ENCODE measurements at regions not wholly inside any gene's neighbourhood (a gene's known extent, or its start where the extent isn't known, plus 50 kb on each side); places are given as distances from the start of the nearest gene placed in this dataset.
"Not testable (repeated sequence)": the region's sequence is repeated elsewhere in the genome, so short reads cannot be mapped to it uniquely, and the experiment has no call there.

- Histone ChIP-seq H3K9me3 (ENCODE audit: control insufficient read depth, low read length) (no peaks in the 10 kb centered on the region), H3K4me3 (ENCODE audit: insufficient read depth, low read depth, low read length) (no peak overlapping the region), H3K27ac (ENCODE audit: insufficient read depth, low read depth, low read length, poor library complexity, severe bottlenecking) (no peak overlapping the region), H3K27me3 (ENCODE audit: control insufficient read depth, insufficient read depth, low read length, poor library complexity, severe bottlenecking) (no peaks in the 10 kb centered on the region), H3K4me1 (ENCODE audit: control insufficient read depth, insufficient read depth, low read length) (no peaks in the 10 kb centered on the region), H3K36me3 (ENCODE audit: control insufficient read depth, insufficient read depth, low read length) (no peaks in the 10 kb centered on the region)
- 83 to 100% methylated on average over 1 of the region's 1 CpG for WGBS, 2 experiments
These were observed 673.1 kb downstream of the TNS3 start for GRCh38 chr7:46908770-46909169.

- 94 to 97% methylated on average over 1 of the region's 1 CpG for WGBS, 2 experiments
These were observed 677.4 kb downstream of the TNS3 start for GRCh38 chr7:46904523-46904922.

GRCh38 chr7:46902463-46902862 is 679.4 kb downstream of the TNS3 start:
- no peaks in the 10 kb centered on the region for H3K9me3 ChIP-seq (ENCODE audit: control insufficient read depth, low read length)
- H3K4me1 ChIP-seq (ENCODE audit: control insufficient read depth, insufficient read depth, low read length) = no peaks in the 10 kb centered on the region
- H3K27ac ChIP-seq (ENCODE audit: insufficient read depth, low read depth, low read length, poor library complexity, severe bottlenecking) = no peak overlapping the region
- 93 to 100% methylated on average over 1 to 2 of the region's 2 CpGs for WGBS, 2 experiments
- H3K36me3 ChIP-seq (ENCODE audit: control insufficient read depth, insufficient read depth, low read length) = no peaks in the 10 kb centered on the region
- no peak overlapping the region for H3K4me3 ChIP-seq (ENCODE audit: insufficient read depth, low read depth, low read length)
- no peaks in the 10 kb centered on the region for H3K27me3 ChIP-seq (ENCODE audit: control insufficient read depth, insufficient read depth, low read length, poor library complexity, severe bottlenecking)

More at GRCh38 chr7:46904523-46904922, 677.4 kb downstream of the TNS3 start:
- H3K36me3 ChIP-seq (ENCODE audit: control insufficient read depth, insufficient read depth, low read length); H3K27ac ChIP-seq (ENCODE audit: insufficient read depth, low read depth, low read length, poor library complexity, severe bottlenecking); H3K4me1 ChIP-seq (ENCODE audit: control insufficient read depth, insufficient read depth, low read length); H3K9me3 ChIP-seq (ENCODE audit: control insufficient read depth, low read length); H3K27me3 ChIP-seq (ENCODE audit: control insufficient read depth, insufficient read depth, low read length, poor library complexity, severe bottlenecking); H3K4me3 ChIP-seq (ENCODE audit: insufficient read depth, low read depth, low read length): not testable (repeated sequence)

- Histone ChIP-seq H3K27me3 (ENCODE audit: control insufficient read depth, insufficient read depth, low read length, poor library complexity, severe bottlenecking) (no peaks in the 10 kb centered on the region), H3K9me3 (ENCODE audit: control insufficient read depth, low read length) (no peaks in the 10 kb centered on the region), H3K36me3 (ENCODE audit: control insufficient read depth, insufficient read depth, low read length) (no peaks in the 10 kb centered on the region), H3K4me3 (ENCODE audit: insufficient read depth, low read depth, low read length) (no peak overlapping the region), H3K27ac (ENCODE audit: insufficient read depth, low read depth, low read length, poor library complexity, severe bottlenecking) (no peak overlapping the region), H3K4me1 (ENCODE audit: control insufficient read depth, insufficient read depth, low read length) (no peaks in the 10 kb centered on the region)
- 76 to 77% methylated on average over 6 of the region's 6 CpGs for WGBS, 2 experiments
These were observed 681.3 kb downstream of the TNS3 start for GRCh38 chr7:46900312-46901263.

- H3K27ac ChIP-seq (ENCODE audit: insufficient read depth, low read depth, low read length, poor library complexity, severe bottlenecking) = no peak overlapping the region
- no peak overlapping the region for H3K4me3 ChIP-seq (ENCODE audit: insufficient read depth, low read depth, low read length)
- WGBS, 2 experiments = 87% methylated on average over 3 to 4 of the region's 4 CpGs
- H3K36me3 ChIP-seq (ENCODE audit: control insufficient read depth, insufficient read depth, low read length) = no peaks in the 10 kb centered on the region
- no peaks in the 10 kb centered on the region for H3K4me1 ChIP-seq (ENCODE audit: control insufficient read depth, insufficient read depth, low read length)
- no peaks in the 10 kb centered on the region for H3K27me3 ChIP-seq (ENCODE audit: control insufficient read depth, insufficient read depth, low read length, poor library complexity, severe bottlenecking)
- H3K9me3 ChIP-seq (ENCODE audit: control insufficient read depth, low read length) = no peaks in the 10 kb centered on the region
These were observed 684.5 kb downstream of the TNS3 start for GRCh38 chr7:46897381-46897780.

GRCh38 chr7:46886669-46887374 is 695.1 kb downstream of the TNS3 start:
- H3K4me1 ChIP-seq (ENCODE audit: control insufficient read depth, insufficient read depth, low read length) = no peaks in the 10 kb centered on the region
- no peaks in the 10 kb centered on the region for H3K27me3 ChIP-seq (ENCODE audit: control insufficient read depth, insufficient read depth, low read length, poor library complexity, severe bottlenecking)
- no peaks in the 10 kb centered on the region for H3K9me3 ChIP-seq (ENCODE audit: control insufficient read depth, low read length)
- H3K27ac ChIP-seq (ENCODE audit: insufficient read depth, low read depth, low read length, poor library complexity, severe bottlenecking) = no peak overlapping the region
- no peak overlapping the region for H3K4me3 ChIP-seq (ENCODE audit: insufficient read depth, low read depth, low read length)
- 74 to 82% methylated on average over 6 to 8 of the region's 8 CpGs for WGBS, 2 experiments
- no peaks in the 10 kb centered on the region for H3K36me3 ChIP-seq (ENCODE audit: control insufficient read depth, insufficient read depth, low read length)

GRCh38 chr7:46885167-46885566 is 696.7 kb downstream of the TNS3 start:
- Histone ChIP-seq H3K9me3 (ENCODE audit: control insufficient read depth, low read length) (no peaks in the 10 kb centered on the region), H3K27ac (ENCODE audit: insufficient read depth, low read depth, low read length, poor library complexity, severe bottlenecking) (no peak overlapping the region), H3K27me3 (ENCODE audit: control insufficient read depth, insufficient read depth, low read length, poor library complexity, severe bottlenecking) (no peaks in the 10 kb centered on the region), H3K4me3 (ENCODE audit: insufficient read depth, low read depth, low read length) (no peak overlapping the region), H3K4me1 (ENCODE audit: control insufficient read depth, insufficient read depth, low read length) (no peaks in the 10 kb centered on the region), H3K36me3 (ENCODE audit: control insufficient read depth, insufficient read depth, low read length) (no peaks in the 10 kb centered on the region)
- 95 to 96% methylated on average over 4 of the region's 5 CpGs for WGBS, 2 experiments

GRCh38 chr7:46881507-46882127 is 700.3 kb downstream of the TNS3 start:
- 91 to 94% methylated on average over 6 of the region's 6 CpGs for WGBS, 2 experiments
- no peaks in the 10 kb centered on the region for H3K4me1 ChIP-seq (ENCODE audit: control insufficient read depth, insufficient read depth, low read length)
- no peaks in the 10 kb centered on the region for H3K36me3 ChIP-seq (ENCODE audit: control insufficient read depth, insufficient read depth, low read length)

GRCh38 chr7:46880508-46881196 is 701.3 kb downstream of the TNS3 start:
- Histone ChIP-seq H3K9me3 (ENCODE audit: control insufficient read depth, low read length) (no peaks in the 10 kb centered on the region), H3K27ac (ENCODE audit: insufficient read depth, low read depth, low read length, poor library complexity, severe bottlenecking) (no peak overlapping the region), H3K4me3 (ENCODE audit: insufficient read depth, low read depth, low read length) (no peak overlapping the region), H3K27me3 (ENCODE audit: control insufficient read depth, insufficient read depth, low read length, poor library complexity, severe bottlenecking) (no peaks in the 10 kb centered on the region), H3K36me3 (ENCODE audit: control insufficient read depth, insufficient read depth, low read length) (no peaks in the 10 kb centered on the region), H3K4me1 (ENCODE audit: control insufficient read depth, insufficient read depth, low read length) (no peaks in the 10 kb centered on the region)
- 76 to 78% methylated on average over 7 of the region's 7 CpGs for WGBS, 2 experiments

More at GRCh38 chr7:46881507-46882127, 700.3 kb downstream of the TNS3 start:
- Histone ChIP-seq H3K9me3 (ENCODE audit: control insufficient read depth, low read length) (no peaks in the 10 kb centered on the region), H3K27ac (ENCODE audit: insufficient read depth, low read depth, low read length, poor library complexity, severe bottlenecking) (no peak overlapping the region), H3K4me3 (ENCODE audit: insufficient read depth, low read depth, low read length) (no peak overlapping the region), H3K27me3 (ENCODE audit: control insufficient read depth, insufficient read depth, low read length, poor library complexity, severe bottlenecking) (no peaks in the 10 kb centered on the region)
